Loucy (cell line): ENCODE measurements at regions not wholly inside any gene's neighbourhood (a gene's known extent, or its start where the extent isn't known, plus 50 kb on each side); places are given as distances from the start of the nearest gene placed in this dataset.

Experiments
- EZH2phosphoT487 ChIP-seq: fragments of 200-600 bp; IDR thresholded peaks from 2 replicates; pipeline ENCODE4 v1.6.1; 2018; ENCODE audit warnings: antibody characterized with exemption, mild to moderate bottlenecking, moderate library complexity, borderline replicate concordance
- TF ChIP-seq, protein P1 (sequence below): fragments of 200-600 bp; sonication (generic); conservative IDR thresholded peaks from 2 replicates; pipeline ENCODE4 v1.5.1; 2014; ENCODE audit warnings: mild to moderate bottlenecking, antibody characterized with exemption, low read length

DNA sequence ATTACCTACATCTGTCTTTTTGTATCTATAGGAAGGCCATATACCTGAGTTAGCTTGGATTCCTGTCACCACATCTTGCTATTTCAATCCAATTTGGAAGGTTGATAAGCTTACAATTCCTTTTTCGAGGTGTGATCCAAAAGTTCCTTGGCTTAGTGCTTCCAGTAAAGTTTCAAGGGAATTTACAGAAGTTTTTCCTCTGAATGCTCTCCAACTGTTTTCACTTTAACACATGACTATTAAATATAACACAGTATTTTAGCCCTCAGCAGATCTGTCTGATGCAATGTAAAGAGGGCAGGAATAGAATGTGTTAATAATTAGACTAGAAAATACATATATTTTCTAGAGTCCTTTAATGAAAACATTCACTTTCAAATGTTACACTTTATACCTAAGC, 171.4 kb downstream of the DKK1 start:
- TF ChIP-seq, protein P1, sequence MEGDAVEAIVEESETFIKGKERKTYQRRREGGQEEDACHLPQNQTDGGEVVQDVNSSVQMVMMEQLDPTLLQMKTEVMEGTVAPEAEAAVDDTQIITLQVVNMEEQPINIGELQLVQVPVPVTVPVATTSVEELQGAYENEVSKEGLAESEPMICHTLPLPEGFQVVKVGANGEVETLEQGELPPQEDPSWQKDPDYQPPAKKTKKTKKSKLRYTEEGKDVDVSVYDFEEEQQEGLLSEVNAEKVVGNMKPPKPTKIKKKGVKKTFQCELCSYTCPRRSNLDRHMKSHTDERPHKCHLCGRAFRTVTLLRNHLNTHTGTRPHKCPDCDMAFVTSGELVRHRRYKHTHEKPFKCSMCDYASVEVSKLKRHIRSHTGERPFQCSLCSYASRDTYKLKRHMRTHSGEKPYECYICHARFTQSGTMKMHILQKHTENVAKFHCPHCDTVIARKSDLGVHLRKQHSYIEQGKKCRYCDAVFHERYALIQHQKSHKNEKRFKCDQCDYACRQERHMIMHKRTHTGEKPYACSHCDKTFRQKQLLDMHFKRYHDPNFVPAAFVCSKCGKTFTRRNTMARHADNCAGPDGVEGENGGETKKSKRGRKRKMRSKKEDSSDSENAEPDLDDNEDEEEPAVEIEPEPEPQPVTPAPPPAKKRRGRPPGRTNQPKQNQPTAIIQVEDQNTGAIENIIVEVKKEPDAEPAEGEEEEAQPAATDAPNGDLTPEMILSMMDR = no peak
- no peak for TF ChIP-seq EZH2phosphoT487
